Testis (tissue), 2 donors: ENCODE measurements at regions not wholly inside any gene's neighbourhood (a gene's known extent, or its start where the extent isn't known, plus 50 kb on each side); places are given as distances from the start of the nearest gene placed in this dataset.

Experiments used
- DNase-seq: peaks from one replicate; pipeline ENCODE4 v3.0.0-alpha.2; 2019
- H3K27ac ChIP-seq, 2 donors: fragments of 200-600 bp; sonication (generic); one replicate each; pipeline ENCODE4 v1.5.1; 2019
- H3K27me3 ChIP-seq: fragments of 200-600 bp; sonication (generic); one replicate; pipeline ENCODE4 v1.5.1; 2019
- H3K36me3 ChIP-seq: fragments of 200-600 bp; sonication (generic); one replicate; pipeline ENCODE4 v1.5.1; 2017; ENCODE audit warnings: low read depth; ENCODE audit errors: missing control alignments
- H3K4me1 ChIP-seq: fragments of 200-600 bp; sonication (generic); one replicate; pipeline ENCODE4 v1.5.1; 2019
- H3K4me3 ChIP-seq, 2 donors: fragments of 200-600 bp; sonication (generic); one replicate each; pipeline ENCODE4 v1.5.1; 2017 to 2019
- H3K9me3 ChIP-seq: fragments of 200-600 bp; sonication (generic); one replicate; pipeline ENCODE4 v1.5.1; 2017
- CTCF ChIP-seq, 3 experiments: fragments of 450-650 bp in 2 of 3; fragments of 200-600 bp in 1 of 3; sonication (generic) in 1 of 3; IDR thresholded peaks; one replicate each; pipeline ENCODE4 v1.5.1; 2016 to 2019; ENCODE audit warnings: antibody characterized with exemption in 3 of 3, mild to moderate bottlenecking in 2 of 3, moderate library complexity in 1 of 3
- POLR2A ChIP-seq: fragments of 450-650 bp; IDR thresholded peaks from one replicate; pipeline ENCODE4 v1.6.1; 2017; ENCODE audit warnings: antibody characterized with exemption, mild to moderate bottlenecking, moderate library complexity
- WGBS, 2 donors: methylation state at CpG; one replicate each; pipeline ENCODE4 v1.1.5; 2018; 5-methylcytosine and 5-hydroxymethylcytosine counted together
- intact Hi-C: fragments of 100-400 bp; cut with DNase I; formaldehyde crosslinking; loops from one replicate; pipeline ENCODE4 v1.15.1; 2023; ENCODE audit warnings: low total_unique reads

GRCh38 chr2:58913082-58913726 lies 672.1 kb upstream of the FANCL start:
- H3K27me3 ChIP-seq: no peaks in the 10 kb centered on the region
- 53 to 75% methylated on average over 6 of the region's 6 CpGs for WGBS, 2 donors
- intact Hi-C loops: no loop called here
- no peaks in the 10 kb centered on the region for H3K9me3 ChIP-seq
- no peak overlapping the region for H3K27ac ChIP-seq
- DNase-seq: no peak
- no peak overlapping the region for H3K4me3 ChIP-seq
- no peaks in the 10 kb centered on the region for H3K4me1 ChIP-seq
- TF ChIP-seq POLR2A: no peak
- no peak for TF ChIP-seq CTCF (IDR thresholded peaks at IDR 0.05)
- H3K36me3 ChIP-seq: no peaks in the 10 kb centered on the region

GRCh38 chr2:58911877-58912276 lies 670.8 kb upstream of the FANCL start:
- intact Hi-C loops: no loop called here
- Histone ChIP-seq H3K9me3 (no peaks in the 10 kb centered on the region), H3K4me3 (no peak overlapping the region), H3K27ac (no peak overlapping the region), H3K36me3 (no peaks in the 10 kb centered on the region), H3K27me3 (no peaks in the 10 kb centered on the region), H3K4me1 (no peaks in the 10 kb centered on the region)
- no peak for DNase-seq
- 82 to 93% methylated on average over 1 of the region's 1 CpG for WGBS, 2 donors
- TF ChIP-seq POLR2A: no peak
- no peak for TF ChIP-seq CTCF (IDR thresholded peaks at IDR 0.05)

GRCh38 chr2:58908501-58909154 lies 667.5 kb upstream of the FANCL start:
- no peak overlapping the region for H3K27ac ChIP-seq
- TF ChIP-seq CTCF (IDR thresholded peaks at IDR 0.05): no peak
- TF ChIP-seq POLR2A: no peak
- H3K9me3 ChIP-seq: no peaks in the 10 kb centered on the region
- 74 to 82% methylated on average over 2 of the region's 2 CpGs for WGBS, 2 donors
- H3K36me3 ChIP-seq: no peaks in the 10 kb centered on the region
- no peak for DNase-seq
- H3K4me3 ChIP-seq: no peak overlapping the region
- no peaks in the 10 kb centered on the region for H3K4me1 ChIP-seq
- intact Hi-C loops: no loop called here
- H3K27me3 ChIP-seq: no peaks in the 10 kb centered on the region

- no peaks in the 10 kb centered on the region for H3K36me3 ChIP-seq
- TF ChIP-seq POLR2A (no peak), CTCF (IDR thresholded peaks at IDR 0.05) (no peak)
- no peaks in the 10 kb centered on the region for H3K27me3 ChIP-seq
- no peak overlapping the region for H3K27ac ChIP-seq
- intact Hi-C loops: no loop called here
- no peak for DNase-seq
- 94 to 95% methylated on average over 1 of the region's 1 CpG for WGBS, 2 donors
- no peaks in the 10 kb centered on the region for H3K4me1 ChIP-seq
- no peak overlapping the region for H3K4me3 ChIP-seq
- no peaks in the 10 kb centered on the region for H3K9me3 ChIP-seq
Measured at GRCh38 chr2:58907644-58908043, 666.5 kb upstream of the FANCL start.
